ENCODE measurements at regions not wholly inside any gene's neighbourhood (a gene's known extent, or its start where the extent isn't known, plus 50 kb on each side); places are given as distances from the start of the nearest gene placed in this dataset.
A peak's percentile ranks its signal among the peaks of the same experiment; 100 is the strongest.
"Not testable (repeated sequence)": the region's sequence is repeated elsewhere in the genome, so short reads cannot be mapped to it uniquely, and the experiment has no call there.

DNA sequence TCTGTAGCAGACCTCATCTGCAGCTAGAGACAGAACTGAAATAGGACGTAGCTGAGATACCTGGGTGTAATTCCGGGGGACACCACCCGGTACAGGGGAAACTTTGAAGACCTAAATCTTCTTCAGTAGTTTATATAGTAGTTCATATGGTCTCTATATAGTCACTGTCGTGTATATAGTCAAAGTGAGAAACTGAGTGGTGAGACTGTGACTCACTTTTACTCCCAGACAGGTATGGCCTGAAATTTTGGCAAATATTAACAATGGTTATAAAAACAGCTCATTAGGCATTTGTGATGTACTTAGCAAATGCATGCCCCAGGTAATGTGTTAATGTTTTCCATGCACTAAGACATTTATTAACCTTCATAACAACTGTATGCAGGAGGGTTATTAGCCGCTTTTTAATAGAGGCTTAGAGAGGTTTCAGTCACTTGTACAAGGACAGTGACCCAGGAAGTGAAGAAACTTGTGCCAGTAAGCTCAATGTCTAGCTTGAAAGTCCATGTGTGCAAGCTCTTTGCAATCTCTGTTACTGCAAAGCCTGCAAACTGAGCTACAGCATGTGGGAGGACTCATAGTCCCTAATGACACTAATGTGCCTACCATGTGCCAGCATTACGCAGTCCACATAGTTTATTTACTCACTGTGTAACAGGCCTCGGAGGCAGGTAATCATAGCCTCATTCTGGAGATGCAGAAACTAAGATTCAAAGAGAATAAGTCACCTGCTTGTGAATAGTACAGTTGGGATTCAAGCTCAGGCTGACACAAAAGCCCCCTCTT lies 165.4 kb upstream of the CHD6 start:
- no peak for DNase-seq

DNA sequence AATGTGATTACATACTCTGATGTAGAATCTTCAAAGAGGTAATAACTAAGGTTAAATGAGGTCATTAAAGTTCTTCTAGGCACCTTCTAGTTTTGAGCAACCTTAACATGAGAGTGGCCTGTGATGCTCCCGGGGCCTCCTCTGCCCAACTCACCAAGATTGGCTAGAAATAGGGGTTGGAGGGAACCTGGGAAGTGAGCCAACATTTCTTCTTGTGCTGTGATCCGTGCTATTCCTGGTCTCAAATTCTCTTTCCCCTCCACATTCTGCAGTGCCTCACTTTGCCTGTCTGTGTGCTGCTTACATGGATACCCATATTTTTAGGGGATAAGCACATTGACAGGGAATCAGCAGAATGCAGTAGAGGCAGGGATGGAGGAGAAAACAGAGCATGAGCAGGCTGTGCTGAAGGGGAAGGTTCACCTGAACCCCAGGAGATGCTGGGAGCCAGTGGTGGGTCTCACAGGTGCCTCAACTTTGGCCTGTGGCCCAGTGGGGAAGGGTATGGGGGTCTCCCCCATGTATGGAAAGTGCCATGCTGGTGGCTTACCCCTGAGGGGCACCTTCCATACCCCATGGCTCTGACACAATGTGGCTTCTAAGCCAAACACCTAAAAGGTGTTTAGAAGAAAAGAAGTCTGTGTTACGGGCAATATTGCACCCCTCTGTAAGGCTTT lies 164.7 kb upstream of the CHD6 start:
- DNase-seq: no peak

DNA sequence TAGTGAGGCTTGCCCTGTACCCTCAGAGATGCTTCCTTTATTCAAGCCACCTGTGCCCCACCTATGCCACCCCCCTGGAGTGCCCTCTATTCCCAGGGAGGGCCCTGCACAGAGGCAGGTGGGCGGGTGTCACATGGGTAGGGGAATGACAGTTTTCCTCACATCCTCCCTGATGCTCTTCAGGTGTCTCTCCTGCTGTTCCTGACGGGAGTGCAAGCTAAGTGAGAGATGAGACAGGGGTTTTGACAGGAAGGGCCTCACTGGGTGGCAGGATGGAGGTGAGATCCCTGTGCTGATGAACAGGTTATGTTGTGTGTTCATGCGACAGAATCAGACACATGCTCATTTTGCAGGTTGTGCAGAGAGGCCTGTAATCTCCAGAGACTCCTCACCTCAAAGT lies 164.1 kb upstream of the CHD6 start:
- DNase-seq: no peak

DNA sequence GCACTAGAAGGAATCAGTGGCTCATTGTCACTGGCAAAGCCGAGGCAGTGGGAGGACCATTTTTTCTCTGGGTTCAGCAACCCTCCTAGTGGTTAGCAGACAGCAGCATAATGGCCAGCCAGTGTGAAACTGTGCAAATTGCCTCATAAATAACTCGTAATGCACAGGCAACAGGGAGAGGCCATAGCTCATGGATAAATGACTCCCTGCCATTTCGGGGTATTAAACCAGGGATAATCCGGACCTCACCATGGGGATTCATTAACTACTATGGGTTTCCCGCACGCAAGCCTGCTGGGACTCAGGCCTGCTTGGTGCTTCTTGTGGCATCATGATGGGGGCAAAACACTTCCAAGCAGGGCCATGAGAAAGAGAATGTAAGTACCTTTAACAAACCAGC lies 158.2 kb upstream of the CHD6 start:
- no peak for DNase-seq

DNA sequence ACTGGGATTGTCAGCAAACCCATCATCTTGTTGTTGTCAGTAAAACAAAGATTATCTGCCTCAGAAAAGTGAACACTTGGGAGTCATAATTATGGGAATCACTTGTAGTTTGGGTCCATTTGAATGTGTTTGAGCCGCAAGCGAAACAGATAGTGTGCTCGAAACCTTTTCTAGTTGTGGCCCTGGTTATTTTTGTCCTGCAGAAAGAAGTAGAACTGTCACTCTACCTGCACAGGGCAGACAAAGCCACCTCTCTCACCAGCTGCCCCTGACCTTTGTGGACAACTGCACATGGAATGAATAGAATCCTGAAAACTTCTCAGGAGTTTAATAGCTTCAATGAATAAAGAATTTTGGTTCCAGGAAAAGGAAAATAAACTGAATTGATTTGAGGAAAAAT lies 156.1 kb upstream of the CHD6 start:
- no peak for DNase-seq

DNA sequence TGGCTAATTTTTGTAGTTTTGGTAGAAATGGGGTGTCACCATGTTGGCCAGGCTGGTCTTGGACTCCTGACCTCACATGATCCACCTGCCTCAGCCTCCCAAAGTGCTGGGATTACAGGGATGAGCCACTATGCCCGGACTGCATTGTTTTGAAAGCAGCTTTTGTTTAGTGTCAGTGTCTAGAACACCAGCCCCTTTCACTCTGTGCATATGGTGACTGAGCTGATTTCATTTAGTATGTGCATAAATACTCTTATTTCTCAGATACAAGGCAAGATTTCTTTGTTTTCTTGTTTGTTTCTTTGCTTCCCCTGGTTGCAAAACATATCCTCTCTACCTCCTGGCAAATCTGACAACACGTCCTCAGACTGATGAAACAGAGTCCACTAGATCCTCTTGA lies 152.8 kb upstream of the CHD6 start:
- no peak for DNase-seq

DNA sequence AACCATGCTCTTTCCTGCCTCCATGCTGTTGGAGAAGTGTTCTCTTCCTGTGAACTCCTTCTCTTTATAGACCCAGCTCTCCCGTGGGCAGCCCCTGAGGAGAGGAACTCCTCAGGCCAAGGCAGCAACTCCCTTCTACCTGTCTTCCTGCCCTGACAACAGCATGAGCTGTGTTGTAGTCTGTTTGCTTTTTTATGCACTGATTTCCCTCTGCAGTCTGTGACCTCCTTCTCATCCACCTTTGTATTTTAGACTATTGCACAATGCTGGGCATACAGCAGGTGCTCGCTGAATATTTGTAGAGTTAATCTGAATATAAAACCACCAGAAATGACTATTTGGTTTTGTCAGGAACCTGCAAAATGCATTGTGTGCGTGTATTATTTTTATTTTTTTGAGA lies 152.2 kb upstream of the CHD6 start:
- DNase-seq: no peak

DNA sequence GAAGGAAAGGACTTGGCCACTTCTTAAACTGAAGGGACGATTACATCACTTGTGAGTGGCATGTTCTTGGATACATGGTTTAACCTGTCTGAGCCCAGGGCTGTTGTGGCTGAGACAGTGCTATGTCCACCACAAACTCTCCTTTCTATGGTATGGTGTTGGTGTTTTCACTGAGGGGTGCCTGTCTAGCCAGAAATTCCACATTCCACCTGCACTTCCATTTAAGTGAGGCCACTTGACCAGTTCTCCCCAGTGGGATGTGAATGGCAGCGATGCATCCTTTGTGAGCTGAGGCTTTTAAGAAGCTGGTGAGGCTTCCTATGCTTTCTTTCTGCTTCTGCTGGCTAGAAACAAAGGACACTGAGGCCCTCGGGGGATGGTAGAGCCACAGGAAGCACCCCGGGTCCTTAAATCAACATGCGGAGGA lies 151.4 kb upstream of the CHD6 start:
- DNase-seq: no peak

DNA sequence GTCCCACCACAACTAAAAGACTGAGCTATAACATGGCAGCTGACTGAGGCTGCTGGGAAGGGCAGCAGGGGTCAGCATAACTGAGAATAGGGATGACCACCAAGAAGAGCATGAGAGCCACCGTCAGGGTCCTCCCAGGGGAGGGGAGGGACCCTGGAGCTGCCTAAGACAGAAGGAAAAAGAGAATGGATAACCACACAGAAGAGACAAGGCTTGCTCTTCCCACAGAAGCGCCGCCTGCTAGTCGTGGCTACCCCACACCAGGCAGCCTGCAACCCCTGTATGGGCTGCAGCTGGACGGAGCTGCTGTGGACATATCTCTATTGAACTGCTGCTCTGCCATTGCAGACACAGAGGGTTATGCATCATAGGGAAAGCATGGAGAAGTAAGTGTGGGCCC lies 132.0 kb upstream of the CHD6 start:
- no peak for DNase-seq

DNA sequence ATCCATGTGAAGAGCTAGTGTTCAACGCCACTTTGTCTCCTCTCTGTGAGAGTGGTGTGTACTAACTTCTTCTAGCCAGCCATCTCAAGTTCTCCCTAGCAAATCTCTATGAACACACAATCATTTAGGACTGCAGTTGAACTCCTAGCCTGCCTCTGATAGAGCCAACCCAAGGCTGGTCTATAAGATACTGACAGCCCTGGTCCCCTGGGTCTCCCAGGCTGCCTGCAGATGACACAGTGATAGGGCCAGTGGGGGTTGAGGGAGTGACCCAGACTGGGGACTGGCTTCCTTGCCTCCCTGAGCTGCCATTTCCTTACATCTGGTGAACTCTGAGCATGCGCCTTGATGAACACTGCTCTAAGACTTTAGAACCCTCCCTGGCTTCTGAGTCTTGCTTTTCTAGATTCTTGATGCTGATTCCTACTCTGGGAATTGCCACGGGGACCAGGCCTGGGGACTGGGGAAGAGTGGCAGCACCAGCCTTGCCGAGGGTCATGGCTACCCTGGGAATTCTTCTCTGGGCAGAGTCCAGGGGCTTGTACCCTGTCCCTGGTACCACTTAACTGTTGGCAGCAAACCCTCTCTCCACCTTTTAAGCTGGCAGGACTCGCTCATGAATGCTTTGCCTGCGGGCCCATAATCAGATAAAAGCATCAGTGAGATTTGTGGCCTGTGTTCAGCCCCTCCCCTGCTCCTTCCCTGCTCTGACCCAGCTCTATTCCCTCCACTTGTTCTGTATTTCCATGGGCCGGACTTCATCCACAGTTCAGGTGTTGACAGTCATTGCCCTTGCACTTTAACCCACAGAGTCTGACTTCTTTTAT lies 130.8 kb upstream of the CHD6 start:
- DNase-seq: no peak

DNA sequence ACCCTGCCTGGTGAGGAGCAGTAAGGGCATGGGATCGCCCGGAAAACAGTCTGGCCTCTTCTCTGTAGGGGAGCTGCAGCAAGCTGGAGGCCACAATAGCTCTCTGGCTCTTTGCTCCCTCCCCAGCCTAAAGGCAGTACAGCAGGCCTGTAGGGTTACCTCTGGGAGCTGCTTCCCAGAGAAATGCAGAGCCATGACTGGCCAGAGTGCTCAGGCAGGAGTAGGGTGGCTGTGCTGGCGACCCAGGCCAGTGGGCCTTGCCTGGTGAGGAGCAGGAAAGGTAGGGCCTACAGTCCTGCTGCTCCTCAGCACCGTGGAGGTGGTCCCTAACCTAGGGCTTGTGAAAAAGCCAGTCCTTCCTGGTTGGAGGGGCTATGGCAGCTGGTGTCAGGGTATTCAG lies 129.9 kb upstream of the CHD6 start:
- DNase-seq: no peak

DNA sequence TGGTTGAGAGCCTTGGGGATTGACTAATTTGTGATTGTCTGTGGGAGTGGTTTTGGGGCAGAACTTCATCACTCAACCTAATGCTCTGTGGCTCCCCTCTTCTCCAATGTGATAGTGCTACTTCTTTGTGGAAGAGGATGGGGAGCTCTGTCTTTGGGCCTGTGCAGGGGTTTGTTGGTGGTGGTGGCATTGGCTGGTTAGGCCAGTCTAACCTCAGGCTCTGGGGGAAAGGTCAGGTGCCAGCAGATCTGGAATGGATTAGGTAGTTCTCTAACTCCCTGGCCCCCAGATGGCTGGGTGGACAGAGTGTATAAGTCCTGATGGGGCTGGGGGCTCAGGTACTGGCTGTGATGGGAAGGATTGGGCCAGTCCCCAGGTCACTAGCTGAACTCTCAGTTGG lies 129.0 kb upstream of the CHD6 start:
- DNase-seq: no peak

DNA sequence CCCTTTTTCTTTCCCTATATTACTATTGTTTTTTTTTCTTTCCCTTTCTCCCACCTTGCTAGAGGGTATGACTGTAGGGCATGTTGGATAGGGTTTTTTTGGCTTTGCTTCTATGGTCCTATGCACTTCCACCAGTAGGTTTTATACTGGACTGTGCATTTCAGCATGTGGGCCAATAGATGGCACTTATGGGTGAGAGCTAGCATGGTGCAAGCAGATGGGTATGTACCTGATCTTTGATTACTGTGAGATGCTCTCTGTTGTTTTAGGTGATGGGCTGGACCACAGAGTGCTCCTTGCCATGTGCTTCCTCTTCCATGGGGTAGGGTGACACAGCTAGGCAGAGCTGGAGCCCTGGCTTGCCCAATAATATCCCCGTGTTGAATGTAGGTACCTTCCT lies 128.5 kb upstream of the CHD6 start:
- DNase-seq: no peak

DNA sequence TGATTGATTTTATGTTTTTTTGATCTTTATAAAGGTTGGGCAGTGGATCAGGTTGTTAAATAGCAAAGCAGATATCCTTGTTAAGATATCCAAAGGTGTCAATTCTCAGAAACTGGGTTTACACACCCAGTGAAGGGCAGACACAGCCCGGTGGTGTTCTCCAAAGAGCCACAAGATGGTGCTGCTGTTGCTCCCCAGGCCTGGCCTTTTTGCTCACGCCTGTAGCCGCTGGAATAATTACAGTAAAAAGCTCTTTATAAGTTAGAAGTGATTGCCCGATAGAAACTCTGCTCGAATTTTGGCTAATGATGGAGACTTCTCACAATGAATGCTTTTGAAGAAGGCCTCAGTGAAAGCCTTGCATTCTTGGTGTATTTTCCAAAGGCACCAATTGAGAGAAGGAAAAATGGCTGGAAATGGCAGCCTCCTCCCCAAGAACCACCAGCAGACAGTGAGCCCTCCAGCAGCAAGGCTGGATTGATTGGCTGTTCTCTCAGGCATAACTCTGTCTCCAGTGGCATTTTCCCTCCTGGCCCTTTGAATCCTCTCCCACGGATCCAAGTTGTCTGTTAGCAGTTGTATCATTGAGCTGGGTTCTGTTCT lies 120.5 kb upstream of the CHD6 start:
- peak; percentile 71 for DNase-seq

DNA sequence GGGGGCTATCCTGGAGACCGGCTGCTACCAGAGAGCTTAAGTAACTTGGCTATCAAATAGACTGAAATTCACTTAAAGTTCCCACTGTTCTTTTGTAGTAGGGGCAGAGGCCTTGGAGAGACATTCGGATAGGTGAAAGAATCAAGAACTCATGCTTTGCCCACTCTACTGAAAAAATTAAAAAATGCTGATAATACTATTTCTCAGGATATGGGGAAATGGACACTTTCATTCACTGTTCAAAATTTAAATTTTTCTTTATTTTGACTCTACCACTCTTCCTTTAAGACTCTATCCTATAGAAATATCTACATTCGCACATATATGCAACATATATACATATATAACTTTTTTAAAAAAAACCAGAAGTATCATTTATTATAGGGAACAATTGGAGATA lies 117.8 kb upstream of the CHD6 start:
- DNase-seq: no peak

DNA sequence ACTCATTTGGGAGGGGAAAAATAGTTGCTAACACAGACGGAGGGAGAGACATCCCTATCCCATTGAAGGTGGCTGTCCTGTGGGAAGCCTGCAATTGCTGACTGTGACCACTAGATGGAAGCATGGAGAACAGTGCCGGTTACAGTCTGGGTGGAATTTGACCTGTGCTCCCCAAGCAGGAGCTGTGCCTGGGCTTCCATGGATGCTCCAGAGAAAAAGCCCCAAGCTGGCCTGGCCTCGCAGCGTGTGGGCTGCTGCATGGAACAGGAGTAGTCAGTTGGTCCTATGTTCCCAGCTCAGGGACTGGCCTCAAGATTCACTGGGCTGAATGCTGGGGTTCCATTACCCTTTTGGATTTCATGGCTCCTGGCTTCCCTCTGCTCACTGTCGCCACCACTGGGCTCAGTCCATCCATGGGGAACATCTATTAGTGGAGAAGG lies 116.3 kb upstream of the CHD6 start:
- DNase-seq: peak; percentile 71

DNA sequence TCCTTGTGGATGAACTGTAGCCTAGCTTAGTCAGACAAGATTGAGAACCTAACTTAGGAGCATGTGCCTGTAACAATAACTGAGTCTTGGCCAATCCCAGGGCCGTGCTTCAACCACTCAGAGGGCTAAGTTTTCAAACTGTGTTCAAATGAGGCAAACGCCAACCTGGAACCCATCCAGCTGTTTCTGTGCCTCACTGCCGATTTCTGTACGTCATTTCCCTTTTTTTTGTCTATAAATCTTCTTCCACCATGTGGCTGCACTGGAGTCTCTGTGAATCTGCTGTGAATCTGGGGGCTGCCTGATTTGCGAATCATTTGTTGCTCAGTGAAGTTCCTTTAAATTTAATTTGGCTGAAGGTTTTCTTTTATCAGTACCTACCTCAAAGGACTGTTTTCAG lies 115.0 kb upstream of the CHD6 start:
- DNase-seq: no peak

DNA sequence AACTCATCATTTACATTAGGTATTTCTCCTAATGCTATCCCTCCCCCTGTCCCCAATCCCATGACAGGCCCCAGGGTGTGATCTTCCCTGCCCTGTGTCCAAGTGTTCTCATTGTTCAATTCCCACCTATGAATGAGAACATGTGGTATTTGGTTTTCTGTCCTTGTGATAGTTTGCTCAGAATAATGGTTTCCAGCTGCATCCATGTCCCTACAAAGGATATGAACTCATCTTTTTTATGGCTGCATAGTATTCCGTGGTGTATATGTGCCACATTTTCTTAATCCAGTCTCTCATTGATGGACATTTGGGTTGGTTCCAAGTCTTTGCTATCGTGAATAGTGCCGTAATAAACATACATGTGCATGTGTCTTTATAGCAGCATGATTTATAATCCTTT lies 113.0 kb upstream of the CHD6 start:
- not testable (repeated sequence) for DNase-seq

DNA sequence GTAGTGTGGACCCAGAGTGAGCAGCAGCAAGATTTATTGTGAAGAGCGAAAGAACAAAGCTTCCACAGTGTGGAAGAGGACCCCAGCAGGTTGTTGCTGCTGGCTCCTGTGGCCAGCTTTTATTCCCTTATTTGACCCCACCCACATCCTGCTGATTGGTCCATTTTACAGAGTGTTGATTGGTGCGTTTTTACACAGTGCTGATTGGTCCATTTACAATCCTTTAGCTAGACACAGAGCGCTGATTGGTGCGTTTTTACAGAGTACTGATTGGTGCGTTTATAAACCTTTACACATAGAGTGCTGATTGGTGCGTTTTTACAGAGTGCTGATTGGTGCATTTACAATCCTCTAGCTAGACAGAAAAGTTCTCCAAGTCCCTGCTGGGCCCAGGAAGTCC lies 109.5 kb upstream of the CHD6 start:
- DNase-seq: not testable (repeated sequence)

DNA sequence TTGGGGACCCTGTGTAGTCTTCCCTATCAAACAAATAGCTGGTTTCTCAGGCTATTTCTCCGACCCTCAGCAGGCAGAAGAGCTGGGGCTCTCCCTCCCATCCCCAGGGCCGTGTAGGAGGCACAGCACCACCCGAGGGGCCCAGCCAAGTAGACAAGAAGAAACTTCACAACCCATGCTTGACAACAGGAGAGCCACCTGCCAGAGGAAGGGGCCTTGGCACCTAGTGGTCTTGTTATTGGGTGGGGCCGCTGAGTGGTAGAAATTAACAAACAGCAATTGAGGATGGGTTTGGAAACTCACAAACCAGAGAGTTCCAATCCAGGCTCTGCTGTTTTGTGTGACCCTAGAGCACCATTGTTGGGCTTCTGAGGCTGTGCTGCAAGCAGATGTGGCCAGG lies 108.5 kb upstream of the CHD6 start:
- DNase-seq: no peak

DNA sequence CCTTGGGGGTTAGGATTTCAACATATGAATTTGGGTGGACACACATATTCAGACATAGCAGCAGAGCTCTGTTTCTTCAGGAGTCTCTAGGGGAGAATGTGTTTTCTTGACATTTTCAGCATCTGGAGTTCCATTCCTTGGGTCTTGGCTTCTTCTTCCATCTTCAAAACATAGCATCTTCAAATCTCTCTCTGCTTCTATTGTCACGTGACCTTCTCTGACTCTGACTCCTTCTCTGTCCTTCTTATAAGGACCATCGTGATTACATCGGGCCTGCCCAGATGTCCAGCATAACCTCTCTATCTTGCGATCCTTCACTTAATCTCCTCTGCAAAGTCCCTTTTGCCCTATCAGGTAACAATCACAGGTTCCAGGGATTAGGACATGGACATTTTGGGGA lies 101.0 kb upstream of the CHD6 start:
- no peak for DNase-seq

DNA sequence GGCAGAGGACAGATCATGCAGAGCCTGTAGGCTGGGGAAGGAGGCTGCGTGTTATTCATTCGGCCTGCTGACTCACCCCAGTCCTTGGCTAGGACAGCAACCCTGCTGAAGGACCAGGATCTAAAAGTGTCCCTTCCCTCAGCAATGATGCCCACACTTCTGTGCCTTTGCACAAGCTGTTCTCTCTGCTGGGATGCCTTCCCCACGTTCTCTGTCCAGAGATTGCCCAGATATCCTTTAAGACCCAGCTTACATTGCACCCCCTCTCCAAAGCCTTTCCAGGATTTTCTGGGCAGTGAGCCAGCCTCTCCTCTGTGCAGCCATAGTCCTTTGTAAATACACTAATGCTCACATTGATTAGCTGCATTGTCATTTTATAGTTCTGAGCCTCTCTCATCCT lies 99.3 kb upstream of the CHD6 start:
- no peak for DNase-seq

DNA sequence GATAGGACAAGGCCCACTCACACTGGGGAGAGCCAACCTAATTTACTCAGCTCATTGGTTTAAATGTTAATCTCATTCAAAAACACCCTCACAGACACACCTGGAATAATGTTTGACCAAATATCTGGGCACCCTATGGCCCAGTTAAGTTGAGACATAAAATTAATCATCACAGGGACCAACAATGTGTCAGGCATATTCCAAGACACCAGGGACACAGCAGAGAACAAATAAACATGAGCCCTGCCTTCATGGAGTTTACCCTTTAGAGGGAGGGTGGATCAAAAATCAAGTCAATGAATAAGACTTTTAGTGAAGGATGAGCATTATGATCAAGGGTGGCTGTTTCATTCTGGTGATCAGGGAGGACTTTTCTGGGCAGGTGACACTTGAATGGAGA lies 98.7 kb upstream of the CHD6 start:
- DNase-seq: no peak

DNA sequence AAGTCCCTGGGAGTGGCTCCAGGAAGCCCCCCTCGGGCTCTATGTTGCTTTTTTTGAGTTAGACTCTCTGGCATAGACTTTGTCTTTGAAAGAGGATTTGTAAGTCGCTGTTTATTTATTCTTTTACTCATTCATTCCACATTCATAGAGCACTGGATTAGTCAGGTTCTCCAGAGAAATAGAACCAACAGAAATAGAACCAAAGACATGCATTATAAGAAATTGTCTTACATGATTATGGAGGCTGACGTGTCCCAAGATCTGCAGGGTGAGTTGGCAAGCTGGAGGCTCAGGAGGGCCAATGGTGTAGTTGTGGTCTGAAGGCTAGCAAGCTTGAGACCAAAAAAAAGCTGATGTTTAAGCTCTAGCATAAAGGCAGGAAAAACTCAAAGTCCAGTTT lies 98.3 kb upstream of the CHD6 start:
- DNase-seq: no peak
